Cerebellar cortex (tissue), 1 donor: ENCODE measurements at regions not wholly inside any gene's neighbourhood (a gene's known extent, or its start where the extent isn't known, plus 50 kb on each side); places are given as distances from the start of the nearest gene placed in this dataset.
A peak's percentile ranks its signal among the peaks of the same experiment; 100 is the strongest.
"Not testable (repeated sequence)": the region's sequence is repeated elsewhere in the genome, so short reads cannot be mapped to it uniquely, and the experiment has no call there.

ENCODE experiments used
- DNase-seq: peaks from one replicate; pipeline ENCODE4 v3.0.0-alpha.2; 2015; ENCODE audit warnings: low spot score

DNA sequence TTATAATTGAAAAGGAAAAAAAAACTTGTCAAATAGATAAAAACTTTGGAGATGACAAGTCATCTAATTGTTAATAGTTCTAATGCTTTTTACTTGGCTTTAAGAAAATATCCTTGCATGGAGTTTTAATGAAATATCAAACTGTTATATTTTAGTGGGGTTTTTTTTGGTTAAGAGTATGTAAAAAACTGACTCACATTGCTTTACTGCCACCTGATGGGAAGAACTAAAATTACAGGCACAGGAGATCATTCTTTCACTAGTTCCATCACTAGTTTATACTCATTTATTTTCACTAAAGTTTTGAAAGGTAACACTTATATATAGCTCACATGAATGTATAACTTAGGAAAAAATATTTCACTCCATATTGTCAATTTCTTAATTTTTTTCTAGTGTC, 309.1 kb downstream of the LMBRD1 start:
- no peak for DNase-seq

DNA sequence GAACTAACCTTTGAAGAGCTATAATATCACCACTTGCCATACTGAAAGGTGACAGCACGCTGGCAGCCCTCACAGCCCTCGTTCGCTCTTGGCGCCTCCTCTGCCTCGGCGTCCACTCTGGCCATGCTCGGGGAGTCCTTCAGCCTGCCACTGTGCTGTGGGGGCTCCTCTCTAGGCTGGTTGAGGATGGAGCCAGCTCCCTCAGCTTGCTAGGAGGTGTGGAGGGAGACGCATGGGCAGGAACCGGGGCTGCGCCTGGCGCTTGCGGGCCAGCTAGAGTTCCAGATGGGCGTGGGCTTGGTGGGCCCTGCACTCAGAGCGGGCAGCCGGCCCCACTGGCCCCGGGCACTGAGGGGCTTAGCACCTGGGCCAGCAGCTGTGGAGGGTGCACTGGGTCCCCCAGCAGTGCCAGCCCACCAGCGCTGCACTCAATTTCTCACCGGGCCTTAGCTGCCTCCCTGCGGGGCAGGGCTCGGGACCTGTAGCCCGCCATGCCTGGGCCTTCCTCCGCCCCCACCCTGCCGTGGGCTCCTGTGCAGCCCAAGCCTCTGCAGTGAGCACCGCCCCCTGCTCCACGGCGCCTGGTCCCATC, 329.7 kb downstream of the LMBRD1 start:
- DNase-seq = no peak

- DNase-seq = no peak
These were observed 330.9 kb downstream of the LMBRD1 start for GRCh38 chr6:69465866-69466265.

DNA sequence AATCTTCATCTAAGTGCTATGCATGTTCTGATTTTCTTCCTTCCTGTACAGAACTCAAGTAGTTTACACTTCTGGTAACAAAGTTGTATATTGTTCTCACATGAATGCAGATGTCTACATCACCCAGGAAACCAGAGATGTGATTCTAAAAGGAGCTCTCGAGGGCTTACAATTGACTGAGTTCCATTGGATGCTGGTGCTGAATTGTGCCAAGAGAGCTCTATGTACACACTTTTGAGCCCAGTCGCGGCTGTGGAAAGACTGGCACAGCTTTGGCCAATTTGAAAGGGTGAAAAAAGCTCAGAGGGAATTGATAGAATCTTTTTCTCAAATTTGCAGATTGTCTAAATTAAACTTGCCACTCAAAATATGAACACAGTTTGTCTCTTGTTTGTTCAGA, 340.7 kb downstream of the LMBRD1 start:
- peak; percentile 21 for DNase-seq

- not testable (repeated sequence) for DNase-seq
These were observed 342.2 kb downstream of the LMBRD1 start for GRCh38 chr6:69454619-69455018.

- DNase-seq = not testable (repeated sequence)
These were observed 346.3 kb downstream of the LMBRD1 start for GRCh38 chr6:69450493-69450892.

DNA sequence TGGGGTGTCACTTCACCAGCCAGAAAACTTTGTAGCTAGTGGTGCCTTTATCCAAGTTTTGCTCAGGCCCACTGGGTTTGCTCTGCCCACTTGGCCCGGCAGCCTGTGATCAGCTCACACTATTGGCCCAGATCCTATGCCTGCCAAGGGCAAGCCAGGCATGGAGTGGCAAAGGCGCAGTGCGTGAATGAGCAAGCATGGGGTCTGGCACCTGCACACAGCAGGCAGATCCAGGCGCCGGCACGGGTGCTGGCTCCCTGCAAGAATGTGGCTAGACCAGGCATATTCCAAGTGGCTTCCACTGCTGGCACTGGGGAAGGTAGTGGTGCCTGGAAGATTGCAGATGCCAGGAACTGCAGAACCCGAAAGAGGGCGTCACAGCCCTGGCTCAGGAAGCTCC, 346.9 kb downstream of the LMBRD1 start:
- DNase-seq = no peak
